Activated CD4-positive, alpha-beta T cell treated with anti-CD3 and anti-CD28 coated beads, Interleukin-2, amount 10 ng/mL, durations not matched to agents 24 days and 14 days (primary cell): ENCODE measurements at regions not wholly inside any gene's neighbourhood (a gene's known extent, or its start where the extent isn't known, plus 50 kb on each side); places are given as distances from the start of the nearest gene placed in this dataset.
"Not testable (repeated sequence)": the region's sequence is repeated elsewhere in the genome, so short reads cannot be mapped to it uniquely, and the experiment has no call there.

ENCODE experiments used
- DNase-seq: peaks from one replicate; pipeline ENCODE4 v3.0.0; 2022
- H3K27ac Mint-ChIP-seq: one replicate; pipeline ENCODE4 v1.8.0; 2022; ENCODE audit warnings: mild to moderate bottlenecking, mixed read lengths
- H3K27me3 Mint-ChIP-seq: one replicate; pipeline ENCODE4 v1.8.0; 2022; ENCODE audit warnings: mixed read lengths
- H3K36me3 Mint-ChIP-seq: one replicate; pipeline ENCODE4 v1.8.0; 2022; ENCODE audit warnings: low read depth, mild to moderate bottlenecking, mixed read lengths
- H3K4me1 Mint-ChIP-seq: one replicate; pipeline ENCODE4 v1.8.0; 2021; ENCODE audit warnings: mixed read lengths
- H3K4me3 Mint-ChIP-seq: one replicate; pipeline ENCODE4 v1.8.0; 2022; ENCODE audit warnings: mild to moderate bottlenecking, moderate library complexity, mixed read lengths
- H3K9me3 Mint-ChIP-seq: one replicate; pipeline ENCODE4 v1.8.0; 2021; ENCODE audit warnings: mixed read lengths
- intact Hi-C: fragments of 100-400 bp; cut with micrococcal nuclease; formaldehyde crosslinking; loops from one replicate; pipeline ENCODE4 v1.15.1; 2023

DNA sequence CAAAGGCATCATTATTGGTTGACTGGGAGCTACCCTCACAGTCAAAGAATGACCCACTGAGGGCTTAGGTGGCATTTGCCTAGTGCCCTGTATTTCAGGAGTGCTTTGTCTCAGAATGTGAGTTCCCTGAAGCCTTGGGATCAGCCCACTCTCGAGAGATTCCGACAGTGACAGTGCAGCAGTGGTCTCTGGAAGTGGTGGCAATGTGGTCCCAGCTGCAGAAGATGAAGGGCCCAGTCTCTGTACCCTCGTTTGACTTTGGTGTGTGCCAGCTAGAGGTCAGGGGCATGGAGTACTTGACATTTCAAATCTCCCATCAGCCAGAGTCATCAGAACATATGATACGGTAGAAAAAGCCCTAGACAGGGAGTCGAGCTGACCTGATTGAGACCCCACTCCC lies 153.7 kb downstream of the EFNB1 start:
- Mint-ChIP-seq H3K27me3 (no peaks in the 10 kb centered on the region), H3K36me3 (no peaks in the 10 kb centered on the region), H3K4me3 (no peak overlapping the region), H3K9me3 (no peaks in the 10 kb centered on the region), H3K27ac (no peak overlapping the region), H3K4me1 (no peaks in the 10 kb centered on the region)
- intact Hi-C loops, result no loop called here
- DNase-seq, result no peak

DNA sequence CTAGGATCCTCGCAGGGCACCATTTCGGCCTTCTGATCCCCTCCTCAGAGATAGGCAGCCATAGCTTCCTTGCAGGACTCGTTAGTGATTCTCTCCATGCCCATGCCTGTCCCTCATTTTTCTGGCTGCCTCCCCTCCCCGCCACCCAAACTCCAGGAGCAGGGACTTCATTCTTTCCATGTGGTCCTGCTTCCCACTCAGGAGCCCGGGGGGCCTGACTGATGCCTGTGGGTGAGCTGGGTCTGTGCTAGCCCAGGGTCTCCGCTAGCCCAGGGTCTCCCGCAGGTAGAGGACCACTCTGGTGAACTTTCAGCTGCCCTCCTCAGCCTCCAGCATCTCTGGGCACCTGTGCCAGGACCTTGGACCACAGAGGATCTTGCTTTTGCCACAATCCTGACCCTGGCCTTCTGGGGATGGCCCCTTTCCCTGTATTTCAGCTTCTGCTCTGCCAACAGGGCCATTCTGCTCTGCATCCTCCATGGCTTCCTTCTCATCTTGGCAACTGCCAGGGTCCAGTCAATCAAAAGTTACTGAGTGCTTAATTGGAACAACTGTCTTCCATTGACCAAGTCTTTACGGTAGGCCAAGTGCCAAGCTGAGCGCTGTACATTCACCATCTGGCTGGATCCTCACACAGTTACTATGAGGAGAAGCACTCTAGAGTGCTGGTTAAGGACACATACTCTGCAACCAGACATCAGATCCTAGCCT lies 152.2 kb downstream of the EFNB1 start:
- Mint-ChIP-seq H3K36me3 (no peaks in the 10 kb centered on the region), H3K9me3 (no peaks in the 10 kb centered on the region), H3K27me3 (no peaks in the 10 kb centered on the region), H3K4me1 (no peaks in the 10 kb centered on the region), H3K27ac (no peak overlapping the region), H3K4me3 (no peak overlapping the region)
- intact Hi-C loops, result no loop called here
- no peak for DNase-seq

DNA sequence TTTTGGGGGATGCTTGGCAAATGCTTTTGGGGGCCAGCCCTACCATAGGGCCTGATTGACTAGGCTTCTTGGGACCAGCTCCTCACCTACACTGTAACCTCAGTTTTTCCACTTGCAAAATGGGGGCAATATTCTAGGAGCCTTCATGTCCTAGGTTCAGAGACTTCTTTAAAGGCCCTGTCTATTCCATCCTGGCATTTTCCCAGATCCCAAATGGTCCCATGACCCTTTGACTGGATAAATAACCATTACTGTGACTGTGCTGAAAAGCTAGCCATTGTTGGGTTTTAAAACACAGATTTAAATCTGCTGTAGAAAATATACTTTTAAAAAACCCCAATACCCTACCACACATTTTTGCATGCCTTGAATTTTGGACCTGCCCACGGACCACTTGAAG lies 149.8 kb downstream of the EFNB1 start:
- H3K27ac Mint-ChIP-seq, result no peak overlapping the region
- no peak for DNase-seq
- H3K36me3 Mint-ChIP-seq, result no peaks in the 10 kb centered on the region
- no peaks in the 10 kb centered on the region for H3K9me3 Mint-ChIP-seq
- intact Hi-C loops, result no loop called here
- H3K4me1 Mint-ChIP-seq, result no peaks in the 10 kb centered on the region
- H3K27me3 Mint-ChIP-seq, result peaks cover 1% of the 10 kb centered on the region
- H3K4me3 Mint-ChIP-seq, result no peak overlapping the region

DNA sequence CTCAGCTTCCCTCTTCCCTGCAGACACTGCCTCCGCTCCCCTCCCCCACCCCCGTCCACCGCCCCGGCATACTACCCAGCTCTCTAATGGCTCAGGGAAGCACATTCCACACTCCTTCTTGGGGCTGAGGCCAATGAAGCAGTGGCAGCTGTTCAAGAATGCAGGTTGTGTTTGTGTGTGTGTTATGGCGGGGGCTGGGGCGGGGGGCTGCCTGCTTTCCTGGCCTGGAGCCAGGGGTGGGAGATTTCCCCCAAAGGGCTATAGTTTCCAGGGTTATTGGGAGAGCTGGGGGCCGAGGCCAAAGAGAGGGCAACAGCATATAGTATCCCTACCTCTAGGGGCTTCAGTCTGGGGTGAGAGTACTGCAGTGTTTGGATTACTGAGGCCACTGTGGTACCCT lies 149.4 kb downstream of the EFNB1 start:
- H3K4me1 Mint-ChIP-seq, result no peaks in the 10 kb centered on the region
- H3K27ac Mint-ChIP-seq, result no peak overlapping the region
- intact Hi-C loops, result no loop called here
- H3K9me3 Mint-ChIP-seq, result no peaks in the 10 kb centered on the region
- H3K4me3 Mint-ChIP-seq, result no peak overlapping the region
- no peaks in the 10 kb centered on the region for H3K36me3 Mint-ChIP-seq
- peaks cover 1% of the 10 kb centered on the region for H3K27me3 Mint-ChIP-seq
- no peak for DNase-seq

DNA sequence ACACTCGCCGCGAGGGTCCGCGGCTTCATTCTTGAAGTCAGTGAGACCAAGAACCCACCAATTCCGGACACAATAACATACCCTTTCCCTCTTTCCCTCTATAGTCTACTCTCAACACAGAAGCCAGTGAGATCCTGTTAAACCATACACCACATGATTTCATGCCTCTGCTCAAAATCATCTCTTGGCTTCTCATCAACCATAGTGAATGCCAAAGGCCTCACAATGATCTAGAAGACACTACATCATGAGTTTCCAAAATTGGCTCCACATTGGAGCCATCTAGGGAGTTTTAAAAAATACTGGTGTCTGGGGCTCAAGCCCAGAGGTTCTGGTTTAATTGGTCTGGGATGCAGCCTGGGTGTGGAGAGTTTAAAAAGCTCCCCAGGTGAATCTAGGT lies 124.5 kb downstream of the EFNB1 start:
- Mint-ChIP-seq H3K27ac (no peak overlapping the region), H3K27me3 (no peaks in the 10 kb centered on the region)

DNA sequence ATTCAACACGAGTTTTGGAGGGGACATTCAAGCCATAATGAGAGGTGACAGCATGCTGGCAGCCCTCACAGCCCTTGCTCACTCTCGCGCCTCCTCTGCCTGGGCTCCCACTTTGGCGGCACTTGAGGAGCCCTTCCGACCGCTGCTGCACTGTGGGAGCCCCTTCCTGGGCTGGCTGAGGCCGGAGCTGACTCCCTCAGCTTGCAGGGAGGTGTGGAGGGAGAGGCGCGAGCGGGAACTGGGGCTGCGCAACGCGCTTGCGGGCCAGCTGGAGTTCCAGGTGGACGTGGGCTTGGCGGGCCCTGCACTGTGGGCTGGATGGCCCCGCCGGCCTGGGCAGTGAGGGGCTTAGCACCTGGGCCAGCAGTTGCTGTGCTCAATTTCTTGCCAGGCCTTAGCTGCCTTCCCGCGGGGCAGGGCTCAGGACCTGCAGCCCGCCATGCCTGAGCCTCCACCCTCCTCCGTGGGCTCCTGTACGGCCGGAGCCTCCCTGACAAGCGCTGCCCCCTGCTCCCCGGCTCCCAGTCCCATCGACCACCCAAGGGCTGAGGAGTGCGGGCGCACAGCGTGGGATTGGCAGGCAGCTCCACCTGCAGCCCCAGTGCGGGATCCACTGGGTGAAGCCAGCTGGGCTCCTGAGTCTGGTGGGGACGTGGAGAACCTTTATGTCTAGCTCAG lies 123.3 kb downstream of the EFNB1 start:
- H3K4me1 Mint-ChIP-seq, H3K27me3 Mint-ChIP-seq, H3K4me3 Mint-ChIP-seq, H3K36me3 Mint-ChIP-seq, H3K9me3 Mint-ChIP-seq, H3K27ac Mint-ChIP-seq, intact Hi-C loops, DNase-seq: not testable (repeated sequence)

More for the DNA sequence above, 124.5 kb downstream of the EFNB1 start:
- H3K36me3 Mint-ChIP-seq, result no peaks in the 10 kb centered on the region
- no peak for DNase-seq
- no peaks in the 10 kb centered on the region for H3K4me1 Mint-ChIP-seq
- H3K9me3 Mint-ChIP-seq, result no peaks in the 10 kb centered on the region
- no peak overlapping the region for H3K4me3 Mint-ChIP-seq
- intact Hi-C loops, result no loop called here

DNA sequence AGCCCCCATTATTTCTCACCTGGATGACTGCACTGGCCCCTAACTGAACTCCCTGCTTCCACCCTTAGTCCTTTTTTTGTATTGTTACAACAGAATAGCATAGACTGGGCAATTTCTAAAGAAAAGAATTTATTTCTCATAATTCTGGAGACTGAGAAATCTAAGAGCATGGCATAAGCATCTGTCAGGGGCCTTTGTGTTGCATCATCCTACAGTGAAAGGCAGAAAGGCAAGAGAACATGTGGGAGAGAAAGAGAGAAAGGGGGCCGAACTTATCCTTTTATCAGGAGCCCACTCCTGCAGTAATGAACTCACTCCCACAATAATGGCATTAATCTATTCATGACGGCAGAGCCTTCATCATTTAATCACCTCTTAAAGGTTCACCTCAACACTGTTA lies 122.1 kb downstream of the EFNB1 start:
- no peaks in the 10 kb centered on the region for H3K9me3 Mint-ChIP-seq
- no peaks in the 10 kb centered on the region for H3K4me1 Mint-ChIP-seq
- DNase-seq, result no peak
- intact Hi-C loops, result no loop called here
- no peak overlapping the region for H3K27ac Mint-ChIP-seq
- H3K27me3 Mint-ChIP-seq, result no peaks in the 10 kb centered on the region
- H3K4me3 Mint-ChIP-seq, result no peak overlapping the region
- H3K36me3 Mint-ChIP-seq, result no peaks in the 10 kb centered on the region

DNA sequence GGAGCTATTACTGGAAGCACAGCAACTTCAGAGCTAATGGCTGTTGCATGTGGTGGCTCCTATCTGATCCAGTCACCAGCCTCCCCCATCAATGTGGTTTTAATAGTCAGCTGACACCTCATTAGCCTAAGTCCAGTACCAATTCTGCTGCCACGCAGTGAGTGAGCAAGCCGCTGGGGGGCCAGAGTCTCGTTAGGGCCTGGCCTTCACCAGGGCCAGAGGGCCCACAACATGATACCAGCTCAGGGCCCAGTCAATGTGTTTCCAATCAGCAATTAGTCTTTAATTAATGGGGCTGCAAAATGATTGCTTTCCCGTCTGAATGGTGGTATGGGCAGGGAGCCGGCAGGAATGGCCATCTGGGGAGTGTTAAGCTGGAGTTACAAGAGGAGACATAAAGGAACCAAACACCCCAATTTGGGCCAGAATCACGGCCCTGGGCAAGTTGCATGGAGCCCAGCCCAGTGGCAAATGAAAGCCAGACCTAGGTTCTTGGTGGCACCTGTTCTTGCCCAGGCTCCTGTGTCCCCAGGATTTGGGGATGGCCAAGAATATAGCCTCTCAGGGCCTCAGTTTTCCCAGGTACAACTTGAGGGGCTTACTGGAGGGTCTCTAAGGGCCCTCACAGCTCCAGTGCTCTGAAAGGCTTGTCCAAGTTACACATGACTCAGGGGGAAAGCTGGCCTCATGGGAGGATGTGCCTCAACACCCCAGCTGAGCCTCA lies 119.2 kb downstream of the EFNB1 start:
- intact Hi-C loops, result no loop called here
- H3K27ac Mint-ChIP-seq, result no peak overlapping the region
- H3K4me3 Mint-ChIP-seq, result no peak overlapping the region
- H3K9me3 Mint-ChIP-seq, result no peaks in the 10 kb centered on the region
- H3K4me1 Mint-ChIP-seq, result no peaks in the 10 kb centered on the region
- no peaks in the 10 kb centered on the region for H3K27me3 Mint-ChIP-seq
- DNase-seq, result no peak
- H3K36me3 Mint-ChIP-seq, result no peaks in the 10 kb centered on the region

DNA sequence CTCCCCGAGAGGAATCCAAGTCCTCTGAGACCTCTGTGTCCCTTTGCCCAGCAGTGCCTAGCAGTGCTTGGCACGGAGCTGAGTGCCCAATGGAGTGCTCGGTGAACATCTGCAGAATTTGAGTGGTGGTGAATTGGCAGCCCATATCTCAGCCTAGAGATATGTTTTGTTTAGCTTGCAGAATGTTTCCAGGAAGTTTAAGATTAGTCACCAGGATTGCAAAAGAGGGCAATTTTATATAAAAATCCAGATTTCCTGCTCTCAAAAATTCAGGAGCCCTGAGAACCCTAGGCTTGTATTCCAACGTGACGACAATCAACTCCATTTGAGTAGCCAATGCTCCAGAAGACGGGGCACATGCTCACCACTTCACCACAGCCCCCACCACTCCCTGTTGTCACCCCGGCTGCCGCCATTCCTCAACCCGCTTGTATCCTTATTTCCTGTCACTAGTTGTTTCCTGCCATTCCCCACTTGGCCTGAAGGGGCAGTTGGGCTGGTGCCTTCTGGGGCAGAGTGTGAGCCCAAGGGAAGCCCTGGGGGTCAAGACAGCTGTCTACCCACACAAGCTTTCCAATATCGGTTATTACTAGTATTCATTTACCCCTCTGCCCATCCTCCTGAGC lies 116.9 kb downstream of the EFNB1 start:
- no peak for DNase-seq
- intact Hi-C loops, result no loop called here
- Mint-ChIP-seq H3K27me3 (no peaks in the 10 kb centered on the region), H3K9me3 (no peaks in the 10 kb centered on the region), H3K27ac (no peak overlapping the region), H3K4me3 (no peak overlapping the region), H3K36me3 (no peaks in the 10 kb centered on the region), H3K4me1 (no peaks in the 10 kb centered on the region)

DNA sequence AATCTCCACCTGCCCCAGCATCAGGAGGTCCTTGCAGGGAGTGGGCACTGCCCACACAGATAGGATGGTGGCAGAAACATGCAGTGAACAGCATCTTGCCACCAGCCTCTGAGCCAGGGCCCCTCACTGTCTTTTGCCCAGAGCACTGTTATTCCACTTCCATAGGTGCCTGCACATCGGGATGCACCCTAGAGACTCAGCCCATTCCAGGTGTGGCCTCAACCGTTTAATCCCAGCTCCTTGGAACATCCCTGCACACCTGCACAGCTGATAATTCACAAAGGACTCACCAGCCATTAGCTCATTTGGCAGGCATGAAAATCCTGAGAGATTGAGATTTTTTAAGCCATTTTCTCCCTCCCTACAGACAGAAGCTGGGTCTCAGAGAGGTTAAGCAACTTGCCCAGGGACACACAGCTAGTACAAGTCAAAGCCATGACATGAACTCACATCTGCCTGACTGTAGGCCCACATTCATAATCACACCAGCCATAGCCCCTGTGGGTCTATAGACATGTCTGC lies 116.3 kb downstream of the EFNB1 start:
- DNase-seq, result no peak
- Mint-ChIP-seq H3K36me3 (no peaks in the 10 kb centered on the region), H3K4me3 (no peak overlapping the region), H3K27me3 (no peaks in the 10 kb centered on the region), H3K9me3 (no peaks in the 10 kb centered on the region), H3K27ac (no peak overlapping the region), H3K4me1 (no peaks in the 10 kb centered on the region)
- intact Hi-C loops, result no loop called here

DNA sequence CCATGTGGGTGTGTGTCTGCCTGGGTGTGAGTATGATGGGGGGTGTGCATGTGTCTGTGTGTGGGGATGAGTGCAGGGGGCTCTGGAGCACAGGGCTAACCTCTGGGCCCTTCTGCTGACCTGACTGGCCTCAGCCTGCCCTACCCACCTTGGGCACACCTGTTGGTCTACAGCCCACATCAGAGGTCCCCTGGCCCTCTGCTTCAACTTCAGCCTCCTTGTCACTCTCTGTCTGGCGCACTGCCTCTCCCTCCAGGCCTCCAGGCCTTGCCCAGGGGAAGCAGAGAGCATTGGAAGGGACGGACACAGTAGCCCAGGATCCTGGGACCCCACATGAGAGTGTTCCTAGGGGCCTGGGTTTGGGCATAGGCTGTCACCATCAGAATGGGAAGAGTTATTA lies 115.4 kb downstream of the EFNB1 start:
- no peaks in the 10 kb centered on the region for H3K27me3 Mint-ChIP-seq
- no peak overlapping the region for H3K4me3 Mint-ChIP-seq
- intact Hi-C loops, result no loop called here
- no peak for DNase-seq
- no peaks in the 10 kb centered on the region for H3K9me3 Mint-ChIP-seq
- no peaks in the 10 kb centered on the region for H3K36me3 Mint-ChIP-seq
- H3K27ac Mint-ChIP-seq, result no peak overlapping the region
- H3K4me1 Mint-ChIP-seq, result no peaks in the 10 kb centered on the region

DNA sequence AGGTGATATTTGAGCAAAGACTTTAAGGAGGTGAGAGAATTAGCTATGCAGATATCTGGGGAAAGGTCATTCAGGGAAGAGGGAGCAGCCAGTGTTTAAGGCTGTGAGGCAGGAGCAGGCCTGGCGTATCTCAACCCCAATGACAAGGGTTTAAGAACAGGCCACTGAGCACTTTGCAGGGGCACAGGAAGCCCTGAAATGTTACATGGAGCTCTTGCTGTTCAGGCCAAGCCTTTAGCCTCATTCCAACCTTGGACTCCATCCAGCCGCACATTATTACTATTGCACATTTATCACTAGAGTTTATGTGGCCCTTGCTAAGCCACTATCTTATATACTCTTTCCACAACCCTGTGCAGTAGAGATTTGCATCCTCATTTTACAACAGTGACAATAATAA lies 114.0 kb downstream of the EFNB1 start:
- Mint-ChIP-seq H3K27ac (no peak overlapping the region), H3K9me3 (no peaks in the 10 kb centered on the region), H3K4me3 (no peak overlapping the region), H3K36me3 (no peaks in the 10 kb centered on the region), H3K27me3 (no peaks in the 10 kb centered on the region), H3K4me1 (no peaks in the 10 kb centered on the region)
- intact Hi-C loops, result no loop called here
- DNase-seq, result no peak

DNA sequence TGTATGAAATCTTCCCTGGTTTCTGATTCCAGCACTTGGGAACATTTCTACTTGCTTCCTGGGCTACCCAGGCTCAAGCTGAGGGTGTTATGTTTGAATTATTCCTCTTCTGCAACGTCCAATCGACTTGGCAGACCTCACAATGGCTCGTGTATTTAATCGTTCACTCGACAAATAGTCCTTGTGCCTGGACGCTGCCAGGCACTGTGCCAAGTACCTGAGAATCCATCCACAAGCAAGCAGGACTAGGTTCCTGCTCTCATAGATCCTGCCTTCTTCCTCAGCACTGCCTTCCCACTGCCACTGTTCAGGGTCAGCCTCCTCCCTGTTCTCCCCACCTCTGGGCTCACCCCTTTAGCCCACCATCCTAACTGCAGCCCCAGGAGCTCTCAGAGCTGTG lies 113.3 kb downstream of the EFNB1 start:
- intact Hi-C loops, result no loop called here
- no peaks in the 10 kb centered on the region for H3K36me3 Mint-ChIP-seq
- no peaks in the 10 kb centered on the region for H3K9me3 Mint-ChIP-seq
- no peak overlapping the region for H3K4me3 Mint-ChIP-seq
- DNase-seq, result no peak
- no peak overlapping the region for H3K27ac Mint-ChIP-seq
- H3K4me1 Mint-ChIP-seq, result no peaks in the 10 kb centered on the region
- H3K27me3 Mint-ChIP-seq, result no peaks in the 10 kb centered on the region

DNA sequence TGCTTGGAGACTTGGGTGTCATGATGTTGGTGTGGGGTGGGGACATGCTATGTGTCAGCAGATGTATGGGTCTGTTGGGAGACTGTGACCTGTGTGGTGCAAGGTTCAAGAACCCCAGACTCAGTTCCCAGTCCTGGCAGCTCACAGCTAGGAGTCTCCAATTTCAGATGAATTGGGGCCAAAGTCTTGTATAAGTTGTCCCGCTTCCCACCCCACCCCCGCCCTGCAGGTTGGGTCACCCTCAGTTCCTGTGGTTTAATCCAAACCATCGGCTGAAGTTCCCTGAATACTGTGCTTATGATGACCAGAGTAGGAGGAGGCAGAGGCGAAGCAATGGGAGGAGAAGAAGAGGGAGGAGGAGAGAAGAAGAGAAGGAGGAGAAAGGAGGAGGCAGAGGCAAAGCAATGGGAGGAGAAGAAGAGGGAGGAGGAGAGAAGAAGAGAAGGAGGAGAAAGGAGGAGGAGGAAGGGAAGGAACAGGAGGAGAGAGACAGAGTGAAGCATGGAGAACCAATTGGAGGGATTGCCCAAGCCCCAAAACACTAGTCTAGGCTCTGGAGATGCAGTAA lies 112.6 kb downstream of the EFNB1 start:
- Mint-ChIP-seq H3K9me3 (no peaks in the 10 kb centered on the region), H3K4me3 (no peak overlapping the region), H3K27ac (no peak overlapping the region), H3K4me1 (no peaks in the 10 kb centered on the region), H3K27me3 (no peaks in the 10 kb centered on the region), H3K36me3 (no peaks in the 10 kb centered on the region)
- DNase-seq, result peak; percentile 18
- intact Hi-C loops, result no loop called here
